ENCODE measurements at regions not wholly inside any gene's neighbourhood (a gene's known extent, or its start where the extent isn't known, plus 50 kb on each side); places are given as distances from the start of the nearest gene placed in this dataset.

GRCh38 chr12:19965196-19966038, 402.9 kb upstream of the PDE3A start:
- TF ChIP-seq CTCF (IDR thresholded peaks at IDR 0.05) (no peak), POLR2A (IDR thresholded peaks at IDR 0.05) (no peak)
- no peak overlapping the region for H3K27ac ChIP-seq
- peaks cover 0 to 9% (median 6%) of the 10 kb centered on the region in 3 donors for H3K4me1 ChIP-seq
- no peaks in the 10 kb centered on the region for H3K9me3 ChIP-seq
- no peak overlapping the region for H3K4me3 ChIP-seq
- H3K27me3 ChIP-seq, result no peaks in the 10 kb centered on the region
- intact Hi-C loops (cut with DNase I), result no loop called here
- 64 to 69% methylated on average over 3 of the region's 3 CpGs for WGBS, 2 donors
- no peak for DNase-seq
- no peaks in the 10 kb centered on the region for H3K36me3 ChIP-seq

- peaks cover 0 to 9% (median 6%) of the 10 kb centered on the region in 3 donors for H3K4me1 ChIP-seq
- no peaks in the 10 kb centered on the region for H3K36me3 ChIP-seq
- H3K27ac ChIP-seq, result no peak overlapping the region
- H3K9me3 ChIP-seq, result no peaks in the 10 kb centered on the region
- no peak overlapping the region for H3K4me3 ChIP-seq
- no peak for TF ChIP-seq POLR2A (IDR thresholded peaks at IDR 0.05)
- TF ChIP-seq CTCF (IDR thresholded peaks at IDR 0.05), result no peak
- intact Hi-C loops (cut with DNase I), result no loop called here
- DNase-seq, result no peak
- H3K27me3 ChIP-seq, result no peaks in the 10 kb centered on the region
- WGBS, 2 donors, result 75 to 82% methylated on average over 4 of the region's 4 CpGs
Observed at GRCh38 chr12:19967001-19967400, 401.3 kb upstream of the PDE3A start.

- 2 to 7% methylated on average over 2 of the region's 2 CpGs for WGBS, 2 donors
- TF ChIP-seq CTCF (IDR thresholded peaks at IDR 0.05) (no peak), POLR2A (IDR thresholded peaks at IDR 0.05) (no peak)
- Histone ChIP-seq H3K4me1 (peaks cover 0 to 9% (median 6%) of the 10 kb centered on the region in 3 donors), H3K4me3 (no peak overlapping the region), H3K27me3 (no peaks in the 10 kb centered on the region), H3K36me3 (no peaks in the 10 kb centered on the region), H3K9me3 (no peaks in the 10 kb centered on the region), H3K27ac (no peak overlapping the region)
- intact Hi-C loops (cut with DNase I), result no loop called here
- DNase-seq, result no peak
Observed at GRCh38 chr12:19967431-19967830, 400.9 kb upstream of the PDE3A start.

- intact Hi-C loops (cut with DNase I), result no loop called here
- 45 to 48% methylated on average over 2 of the region's 2 CpGs for WGBS, 2 donors
- Histone ChIP-seq H3K9me3 (no peaks in the 10 kb centered on the region), H3K4me1 (peaks cover 0 to 9% (median 6%) of the 10 kb centered on the region in 3 donors), H3K4me3 (no peak overlapping the region), H3K36me3 (no peaks in the 10 kb centered on the region), H3K27me3 (no peaks in the 10 kb centered on the region), H3K27ac (no peak overlapping the region)
- TF ChIP-seq CTCF (IDR thresholded peaks at IDR 0.05) (no peak), POLR2A (IDR thresholded peaks at IDR 0.05) (no peak)
- DNase-seq, result no peak
Observed at GRCh38 chr12:19970116-19970515, 398.2 kb upstream of the PDE3A start.

- no peaks in the 10 kb centered on the region for H3K36me3 ChIP-seq
- no peak overlapping the region for H3K4me3 ChIP-seq
- intact Hi-C loops (cut with DNase I), result no loop called here
- H3K4me1 ChIP-seq, result peaks cover 0 to 9% (median 6%) of the 10 kb centered on the region in 3 donors
- WGBS, 2 donors, result 78 to 90% methylated on average over 1 of the region's 1 CpG
- H3K27ac ChIP-seq, result no peak overlapping the region
- H3K9me3 ChIP-seq, result no peaks in the 10 kb centered on the region
- TF ChIP-seq CTCF (IDR thresholded peaks at IDR 0.05) (no peak), POLR2A (IDR thresholded peaks at IDR 0.05) (no peak)
- no peaks in the 10 kb centered on the region for H3K27me3 ChIP-seq
- DNase-seq, result no peak
Observed at GRCh38 chr12:19970821-19971220, 397.5 kb upstream of the PDE3A start.
